ENCODE measurements at regions not wholly inside any gene's neighbourhood (a gene's known extent, or its start where the extent isn't known, plus 50 kb on each side); places are given as distances from the start of the nearest gene placed in this dataset.

GRCh38 chr2:479490-480176 lies 191.7 kb upstream of the ALKAL2 start:
- Histone ChIP-seq H3K9ac (replicated peaks; ENCODE audit: extremely low read depth, insufficient read depth, low read length) (no peak overlapping the region), H3K27ac (ENCODE audit: insufficient read depth, low read depth, low read length) (no peak overlapping the region), H3K4me3 (replicated peaks in 1 of 3; ENCODE audit: insufficient read depth in 1 of 3, low read depth in 1 of 3, low read length in 3 of 3) (no peak overlapping the region), H3K79me2 (ENCODE audit: control insufficient read depth, insufficient read depth, low read length) (no peaks in the 10 kb centered on the region), H3K27me3 (ENCODE audit: control insufficient read depth in 2 of 2, insufficient read depth in 2 of 2, low read length in 2 of 2) (no peaks in the 10 kb centered on the region), H4K20me1 (replicated peaks; ENCODE audit: control insufficient read depth, extremely low read depth, insufficient read depth, low read length) (no peaks in the 10 kb centered on the region), H3K9me3 (replicated peaks; ENCODE audit: control insufficient read depth, insufficient read depth, low read length) (peaks cover 5% of the 10 kb centered on the region), H3K9me1 (replicated peaks; ENCODE audit: control insufficient read depth, extremely low read depth, insufficient read depth, low read length) (no peaks in the 10 kb centered on the region), H3K4me2 (ENCODE audit: insufficient read depth, low read length) (no peak overlapping the region), H3K36me3 (ENCODE audit: control insufficient read depth in 2 of 2, extremely low read depth in 1 of 2, insufficient read depth in 2 of 2, low read length in 2 of 2) (no peaks in the 10 kb centered on the region), H2AFZ (ENCODE audit: low read depth, low read length) (no peak overlapping the region), H3K4me1 (ENCODE audit: control insufficient read depth, extremely low read depth, insufficient read depth, low read length) (no peaks in the 10 kb centered on the region)
- no peak for TF ChIP-seq MYC (IDR thresholded peaks at IDR 0.05; ENCODE audit: low read depth, low read length)
- TF ChIP-seq JUN (IDR thresholded peaks at IDR 0.05; ENCODE audit: borderline replicate concordance, insufficient read depth, insufficient read length, low read depth) = no peak
- no peak for TF ChIP-seq CTCF (IDR thresholded peaks at IDR 0.05; ENCODE audit: extremely low read depth in 1 of 2, insufficient read depth in 1 of 2, low read depth in 1 of 2, low read length in 2 of 2)
- TF ChIP-seq MAX (IDR thresholded peaks at IDR 0.05; ENCODE audit: insufficient read depth, insufficient read length) = no peak
- TF ChIP-seq EZH2 (IDR thresholded peaks at IDR 0.05; ENCODE audit: borderline replicate concordance, low read depth, low read length, severe bottlenecking) = no peak
- no peak for TF ChIP-seq POLR2AphosphoS5 (IDR thresholded peaks at IDR 0.05; ENCODE audit: insufficient read depth, low read depth, low read length)
- TF ChIP-seq GATA2 (IDR thresholded peaks at IDR 0.05; ENCODE audit: insufficient read depth, insufficient read length, low read depth, low read length) = no peak
- no peak for TF ChIP-seq POLR2A (IDR thresholded peaks at IDR 0.05; ENCODE audit: low read depth, low read length)
- no peak for TF ChIP-seq FOS (IDR thresholded peaks at IDR 0.05; ENCODE audit: borderline replicate concordance, insufficient read depth, low read length)
- dilution Hi-C loops (cut with MboI; ENCODE audit: extremely low pct_ligation_motif_present, low sequenced_read_pairs) (no loop called here), intact Hi-C loops (cut with micrococcal nuclease) (no loop called here)
- ChIA-PET POLR2A (no interaction called here), CTCF (no interaction called here)
- no peak for DNase-seq (ENCODE audit: low read depth, low spot score)
- BruUV-seq (replicated peaks) = no TSS peak
- FAIRE-seq = no peak

Measured in endothelial cell of umbilical vein (primary cell).